Activated CD4-positive, alpha-beta T cell treated with anti-CD3 and anti-CD28 coated beads for 36 hours (primary cell): ENCODE measurements at regions not wholly inside any gene's neighbourhood (a gene's known extent, or its start where the extent isn't known, plus 50 kb on each side); places are given as distances from the start of the nearest gene placed in this dataset.
"Not testable (repeated sequence)": the region's sequence is repeated elsewhere in the genome, so short reads cannot be mapped to it uniquely, and the experiment has no call there.

ENCODE experiments used
- ATAC-seq: fragments of 200-7000 bp; cut with Tn5 transposase; one replicate; pipeline ENCODE4 v1.10.0; 2021; ENCODE audit warnings: mild to moderate bottlenecking, moderate library complexity
- CTCF ChIA-PET: fragments of 350-600 bp; sonication (Branson Sonifier 250); formaldehyde crosslinking; loops from one replicate; lab custom pipeline; 2021; ENCODE audit warnings: antibody characterized with exemption; lab: Charles Lee
- POLR2A ChIA-PET: fragments of 350-600 bp; sonication (Branson Sonifier 250); formaldehyde crosslinking; loops from one replicate; lab custom pipeline; 2021; ENCODE audit warnings: antibody characterized with exemption, inconsistent platforms; lab: Charles Lee
- DNase-seq: peaks from one replicate; pipeline ENCODE4 v3.0.0-alpha.2; 2020
- H3K27ac Mint-ChIP-seq: one replicate; pipeline ENCODE4 v1.8.0; 2021; ENCODE audit warnings: mixed read lengths
- H3K27me3 Mint-ChIP-seq: one replicate; pipeline ENCODE4 v1.8.0; 2021; ENCODE audit warnings: mixed read lengths
- H3K36me3 Mint-ChIP-seq: one replicate; pipeline ENCODE4 v1.8.0; 2021; ENCODE audit warnings: low read depth, mixed read lengths
- H3K4me1 Mint-ChIP-seq: one replicate; pipeline ENCODE4 v1.8.0; 2021; ENCODE audit warnings: mixed read lengths
- H3K4me3 Mint-ChIP-seq: one replicate; pipeline ENCODE4 v1.8.0; 2021; ENCODE audit warnings: mild to moderate bottlenecking, moderate library complexity, mixed read lengths
- H3K9me3 Mint-ChIP-seq: one replicate; pipeline ENCODE4 v1.8.0; 2021; ENCODE audit warnings: low read depth, mixed read lengths
- intact Hi-C, 2 experiments: fragments of 100-400 bp; cut with DNase I in 1 of 2; cut with micrococcal nuclease in 1 of 2; formaldehyde crosslinking; loops; one replicate each; pipeline versions ENCODE4 v1.14.2 to v1.15.1; 2022 to 2024; cut with DNase I, micrococcal nuclease

DNA sequence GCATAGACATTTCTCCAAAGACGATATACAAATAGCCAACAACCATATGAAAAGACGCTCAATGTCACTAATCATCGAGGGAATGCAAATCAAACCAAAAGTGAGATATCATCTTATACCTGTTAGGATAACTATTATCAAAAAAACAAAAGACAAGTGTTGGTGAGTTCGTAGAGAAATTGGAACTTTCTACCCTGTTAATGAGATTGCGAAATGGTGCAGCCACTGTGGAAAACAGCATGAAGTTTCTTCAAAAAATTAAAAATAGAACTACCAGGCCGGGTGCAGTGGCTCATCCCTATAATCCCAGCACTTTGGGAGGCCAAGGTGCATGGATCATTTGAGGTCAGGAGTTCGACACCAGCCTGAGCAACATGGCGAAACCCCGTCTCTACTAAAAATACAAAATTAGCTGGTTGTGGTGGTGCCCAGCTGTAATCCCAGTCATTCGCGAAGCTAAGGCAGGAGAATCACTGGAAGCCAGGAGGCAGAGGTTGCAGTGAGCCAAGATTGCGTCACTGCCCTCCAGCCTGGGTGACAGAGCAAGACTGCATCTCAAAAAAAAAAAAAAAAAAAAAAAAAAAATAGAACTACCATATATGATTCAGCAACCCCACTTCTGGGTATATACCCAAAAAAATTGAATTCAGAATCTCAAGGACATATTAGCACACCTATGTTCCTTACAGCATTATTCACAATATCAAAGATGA lies 170.0 kb upstream of the ZNF184 start:
- no peaks in the 10 kb centered on the region for H3K4me1 Mint-ChIP-seq
- ATAC-seq = no peak
- ChIA-PET CTCF (interaction anchor here (0.7 kb wide), 1 partner anchor 22 kb away, joined by 5 read pairs; no protein-coding TSS in a partner anchor), POLR2A (interaction anchor here (0.6 kb wide), 1 partner anchor 369 kb away, joined by 3 read pairs; no protein-coding TSS in a partner anchor)
- DNase-seq = no peak
- no peak overlapping the region for H3K27ac Mint-ChIP-seq
- intact Hi-C loops = no loop called here
- no peak overlapping the region for H3K4me3 Mint-ChIP-seq
- H3K27me3 Mint-ChIP-seq = peaks cover 41% of the 10 kb centered on the region
- H3K9me3 Mint-ChIP-seq = peaks cover 1% of the 10 kb centered on the region
- no peaks in the 10 kb centered on the region for H3K36me3 Mint-ChIP-seq

- H3K4me1 Mint-ChIP-seq, POLR2A ChIA-PET, intact Hi-C loops, H3K36me3 Mint-ChIP-seq, ATAC-seq, H3K9me3 Mint-ChIP-seq, H3K27ac Mint-ChIP-seq, H3K4me3 Mint-ChIP-seq, DNase-seq: not testable (repeated sequence)
- CTCF ChIA-PET = interaction anchor here (0.7 to 0.9 kb wide), 2 partner anchors 382 to 475 kb away, joined by 3 read pairs; no protein-coding TSS in a partner anchor
- H3K27me3 Mint-ChIP-seq = peaks cover 54% of the 10 kb centered on the region
Measured at GRCh38 chr6:27635886-27636285, 163.0 kb upstream of the ZNF184 start.

- H3K36me3 Mint-ChIP-seq, intact Hi-C loops, H3K4me3 Mint-ChIP-seq, H3K27ac Mint-ChIP-seq, H3K9me3 Mint-ChIP-seq, POLR2A ChIA-PET, ATAC-seq, H3K4me1 Mint-ChIP-seq, CTCF ChIA-PET: not testable (repeated sequence)
- H3K27me3 Mint-ChIP-seq = peaks cover 56% of the 10 kb centered on the region
- peak; percentile 15 for DNase-seq
Measured at GRCh38 chr6:27633221-27633688, 160.3 kb upstream of the ZNF184 start.

- Mint-ChIP-seq H3K27me3 (peaks cover 57% of the 10 kb centered on the region), H3K36me3 (peaks cover 3% of the 10 kb centered on the region), H3K9me3 (peaks cover 2% of the 10 kb centered on the region), H3K4me3 (peak overlapping the region; percentile 85), H3K27ac (no peak overlapping the region), H3K4me1 (peaks cover 7% of the 10 kb centered on the region)
- ATAC-seq = peak; percentile 34
- DNase-seq = no peak
- CTCF ChIA-PET = interaction anchor here (0.5 to 1.2 kb wide), 5 partner anchors 12 to 492 kb away, joined by 3 to 4 read pairs (median 3); no protein-coding TSS in a partner anchor
- POLR2A ChIA-PET = no interaction called here
- intact Hi-C loops = no loop called here
Measured at GRCh38 chr6:27631609-27631916, 158.7 kb upstream of the ZNF184 start.

DNA sequence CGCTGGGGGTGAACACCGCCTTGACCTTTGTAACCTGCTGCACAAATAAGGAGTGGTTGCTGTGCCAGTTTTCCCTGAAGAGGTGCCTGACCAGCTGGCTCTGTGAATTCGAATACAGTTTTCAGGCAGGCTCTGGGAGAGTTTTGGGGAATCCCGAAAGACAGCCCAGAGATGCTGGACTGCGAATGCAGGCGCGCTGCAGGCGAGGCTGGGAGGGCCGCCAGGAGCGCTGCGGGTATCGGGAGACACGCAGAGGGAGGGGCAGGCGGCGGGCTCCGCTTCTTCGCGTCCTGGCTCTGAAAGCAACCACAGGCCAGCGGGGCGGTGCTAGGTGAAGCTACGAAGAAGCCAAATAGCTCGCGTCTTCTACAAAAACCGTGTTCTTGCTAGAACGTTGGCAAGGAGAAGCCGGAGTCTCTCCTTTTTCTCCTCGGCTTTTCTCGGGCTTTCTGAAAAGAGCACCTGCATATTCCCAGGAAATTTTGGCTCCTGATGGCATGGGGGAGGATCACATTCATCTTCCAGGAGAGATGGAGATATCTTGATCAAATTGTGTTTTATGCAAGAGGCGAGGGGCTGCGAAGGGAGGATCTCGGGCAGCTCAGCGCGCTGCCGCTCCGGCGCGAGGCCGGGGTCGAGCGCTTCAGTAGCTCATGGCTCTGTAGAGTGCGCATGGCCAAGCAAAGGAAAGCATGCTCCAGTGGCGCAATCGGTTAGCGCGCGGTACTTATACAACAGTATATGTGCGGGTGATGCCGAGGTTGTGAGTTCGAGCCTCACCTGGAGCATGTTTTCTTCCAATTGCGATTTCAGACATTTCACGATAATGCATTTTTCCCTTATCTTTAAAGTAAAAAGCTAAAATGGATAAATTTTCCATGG lies 158.1 kb upstream of the ZNF184 start:
- Mint-ChIP-seq H3K36me3 (peaks cover 3% of the 10 kb centered on the region), H3K9me3 (peaks cover 2% of the 10 kb centered on the region), H3K4me3 (peak overlapping the region; percentile 85), H3K27me3 (peaks cover 58% of the 10 kb centered on the region), H3K27ac (peak overlapping the region; percentile 80), H3K4me1 (peaks cover 7% of the 10 kb centered on the region)
- ATAC-seq = peak; percentile 91
- intact Hi-C loops = no loop called here
- DNase-seq = peak; percentile 83
- POLR2A ChIA-PET = interaction anchor here (0.6 kb wide), 1 partner anchor 141 kb away, joined by 3 read pairs; no protein-coding TSS in a partner anchor
- CTCF ChIA-PET = interaction anchor here (0.5 to 1.2 kb wide), 4 partner anchors 12 to 492 kb away, joined by 3 to 4 read pairs (median 4); no protein-coding TSS in a partner anchor

DNA sequence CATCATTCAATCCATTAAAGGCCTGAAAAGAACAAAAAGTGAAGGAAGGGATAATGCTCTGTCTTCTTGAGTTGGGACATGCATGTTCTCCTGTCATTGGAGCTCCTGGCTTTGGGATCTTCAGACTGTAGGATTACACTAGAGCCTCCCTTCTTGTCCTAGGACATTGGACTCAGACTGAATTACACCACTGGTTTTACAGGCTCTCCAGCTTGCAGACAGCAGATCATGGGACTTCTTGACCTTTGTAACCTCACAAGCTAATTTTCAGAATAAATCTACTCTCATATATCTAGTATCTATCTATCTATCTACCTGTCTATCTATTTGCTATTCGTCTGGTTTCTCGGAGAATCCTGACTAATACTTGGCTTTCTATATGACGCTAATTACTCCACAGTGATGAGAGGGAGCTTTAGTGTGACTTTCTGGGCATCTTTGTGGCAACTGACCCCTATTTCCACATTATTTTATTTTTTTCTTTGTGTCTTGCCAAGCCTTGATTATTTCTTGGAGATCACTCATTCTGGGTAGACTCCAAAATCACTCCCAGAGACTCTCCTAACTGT lies 151.9 kb upstream of the ZNF184 start:
- ChIA-PET CTCF (interaction anchor here (0.5 to 0.8 kb wide), 2 partner anchors 10 to 165 kb away, joined by 3 to 4 read pairs; no protein-coding TSS in a partner anchor), POLR2A (no interaction called here)
- DNase-seq = no peak
- Mint-ChIP-seq H3K27ac (no peak overlapping the region), H3K4me1 (no peaks in the 10 kb centered on the region), H3K4me3 (no peak overlapping the region), H3K36me3 (no peaks in the 10 kb centered on the region), H3K27me3 (peaks cover 50% of the 10 kb centered on the region), H3K9me3 (no peaks in the 10 kb centered on the region)
- ATAC-seq = no peak
- intact Hi-C loops = no loop called here

GRCh38 chr6:27623103-27623502 lies 150.2 kb upstream of the ZNF184 start:
- no peak overlapping the region for H3K27ac Mint-ChIP-seq
- H3K27me3 Mint-ChIP-seq = peaks cover 54% of the 10 kb centered on the region
- H3K4me1 Mint-ChIP-seq = peaks cover under 1% of the 10 kb centered on the region
- no peak overlapping the region for H3K4me3 Mint-ChIP-seq
- intact Hi-C loops = no loop called here
- CTCF ChIA-PET = interaction anchor here (0.6 kb wide), 1 partner anchor 105 kb away, joined by 3 read pairs; no protein-coding TSS in a partner anchor
- POLR2A ChIA-PET = no interaction called here
- ATAC-seq (no peak), DNase-seq (no peak)
- H3K36me3 Mint-ChIP-seq = no peaks in the 10 kb centered on the region
- no peaks in the 10 kb centered on the region for H3K9me3 Mint-ChIP-seq

- Mint-ChIP-seq H3K27me3 (peaks cover 59% of the 10 kb centered on the region), H3K9me3 (no peaks in the 10 kb centered on the region), H3K4me3 (no peak overlapping the region), H3K27ac (no peak overlapping the region), H3K36me3 (no peaks in the 10 kb centered on the region), H3K4me1 (peaks cover 12% of the 10 kb centered on the region)
- ChIA-PET CTCF (interaction anchor here (1.3 kb wide), 1 partner anchor 12 kb away, joined by 4 read pairs; no protein-coding TSS in a partner anchor), POLR2A (interaction anchor here (0.6 kb wide), 1 partner anchor 209 kb away, joined by 3 read pairs; no protein-coding TSS in a partner anchor)
- intact Hi-C loops = no loop called here
- ATAC-seq (no peak), DNase-seq (no peak)
Measured at GRCh38 chr6:27619436-27619835, 146.5 kb upstream of the ZNF184 start.

- peak overlapping the region; percentile 63 for H3K4me3 Mint-ChIP-seq
- POLR2A ChIA-PET = no interaction called here
- DNase-seq (peak; percentile 43), ATAC-seq (peak; percentile 36)
- peaks cover 56% of the 10 kb centered on the region for H3K27me3 Mint-ChIP-seq
- CTCF ChIA-PET = interaction anchor here (0.6 to 1.8 kb wide), 4 partner anchors 9 to 1107 kb away, joined by 3 to 4 read pairs (median 4); no protein-coding TSS in a partner anchor
- H3K36me3 Mint-ChIP-seq = no peaks in the 10 kb centered on the region
- H3K4me1 Mint-ChIP-seq = peaks cover 12% of the 10 kb centered on the region
- no peak overlapping the region for H3K27ac Mint-ChIP-seq
- no peaks in the 10 kb centered on the region for H3K9me3 Mint-ChIP-seq
- intact Hi-C loops = no loop called here
Measured at GRCh38 chr6:27617700-27618689, 145.1 kb upstream of the ZNF184 start.

DNA sequence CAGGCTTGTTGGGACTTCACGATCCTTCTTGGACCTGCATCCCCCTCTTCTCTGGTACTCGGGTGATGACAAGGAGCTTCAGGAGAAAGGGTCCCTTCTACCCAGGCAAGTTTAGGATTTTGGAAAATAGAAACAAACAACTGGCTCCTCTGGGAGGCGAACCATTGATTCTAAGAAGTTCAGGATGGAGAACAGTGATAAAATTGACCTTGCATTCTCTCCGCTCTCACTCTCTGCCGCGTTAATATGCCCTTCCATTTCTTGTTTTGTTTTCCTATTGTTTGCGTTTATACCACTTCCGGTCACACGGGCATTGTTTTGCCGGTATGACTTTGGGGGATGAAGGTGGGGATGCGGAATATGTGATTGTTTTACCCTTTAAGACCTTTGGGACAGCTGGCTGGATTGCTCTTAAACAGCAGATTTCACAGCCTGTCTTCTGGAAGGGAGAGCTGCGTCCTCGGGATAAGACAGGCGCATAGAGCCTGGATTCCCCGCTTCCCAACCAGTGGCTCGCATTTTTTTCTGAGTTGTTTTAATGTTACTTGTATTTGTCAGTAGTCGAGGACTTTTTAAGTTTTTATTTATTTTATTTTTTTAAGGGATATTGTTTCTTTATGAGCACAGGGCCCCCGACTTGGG lies 144.3 kb upstream of the ZNF184 start:
- DNase-seq = no peak
- Mint-ChIP-seq H3K4me3 (peak overlapping the region; percentile 63), H3K36me3 (no peaks in the 10 kb centered on the region), H3K27ac (no peak overlapping the region), H3K9me3 (no peaks in the 10 kb centered on the region), H3K27me3 (peaks cover 60% of the 10 kb centered on the region), H3K4me1 (peaks cover 12% of the 10 kb centered on the region)
- POLR2A ChIA-PET = no interaction called here
- intact Hi-C loops = no loop called here
- ATAC-seq = no peak
- CTCF ChIA-PET = interaction anchor here (1.3 to 1.8 kb wide), 2 partner anchors 8 to 135 kb away, joined by 4 read pairs; no protein-coding TSS in a partner anchor
